OCI-LY7 (cell line): ENCODE measurements at regions not wholly inside any gene's neighbourhood (a gene's known extent, or its start where the extent isn't known, plus 50 kb on each side); places are given as distances from the start of the nearest gene placed in this dataset.

Experiments used
- EZH2phosphoT487 ChIP-seq: fragments of 200-600 bp; sonication (generic); IDR thresholded peaks from 2 replicates; pipeline ENCODE4 v1.6.1; 2018; ENCODE audit warnings: low read depth, borderline replicate concordance, mild to moderate bottlenecking, mixed run types, antibody characterized with exemption, low read length, moderate library complexity, mixed read lengths
- TF ChIP-seq, protein P1 (sequence below): fragments of 200-600 bp; sonication (generic); conservative IDR thresholded peaks from 2 replicates; pipeline ENCODE4 v1.5.1; 2014; ENCODE audit warnings: mild to moderate bottlenecking, antibody characterized with exemption, low read length, moderate library complexity, mixed read lengths

DNA sequence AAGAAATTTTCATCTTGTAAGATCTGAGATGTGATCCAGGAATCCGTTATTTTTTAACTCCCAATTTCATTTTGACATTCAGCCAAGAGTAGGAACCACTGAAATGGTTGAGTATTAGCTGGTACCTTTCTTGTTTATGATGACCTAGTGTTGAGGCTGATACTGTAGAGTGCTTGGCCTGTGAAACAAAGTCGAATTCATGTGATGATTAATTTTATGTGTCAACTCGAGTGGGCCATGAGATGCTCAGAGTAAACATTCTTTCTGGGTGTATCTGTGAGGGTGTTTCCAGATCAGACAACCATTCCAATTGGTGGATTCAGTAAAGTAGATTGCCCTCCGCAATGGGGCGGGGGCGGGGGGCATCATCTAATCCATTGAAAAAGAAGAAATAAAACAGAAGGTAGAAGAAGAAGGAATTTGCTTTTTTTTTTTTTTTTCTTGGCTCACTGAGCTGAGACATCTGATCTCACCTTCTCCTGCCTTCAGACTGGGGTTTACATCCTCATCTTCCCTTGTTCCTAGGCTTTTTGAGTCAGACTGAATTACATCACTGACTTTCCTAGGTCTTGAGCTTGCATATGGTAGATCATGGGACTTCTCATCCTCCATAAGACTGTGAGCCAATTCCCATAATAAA, 264.6 kb upstream of the KCNJ16 start:
- TF ChIP-seq, protein P1, sequence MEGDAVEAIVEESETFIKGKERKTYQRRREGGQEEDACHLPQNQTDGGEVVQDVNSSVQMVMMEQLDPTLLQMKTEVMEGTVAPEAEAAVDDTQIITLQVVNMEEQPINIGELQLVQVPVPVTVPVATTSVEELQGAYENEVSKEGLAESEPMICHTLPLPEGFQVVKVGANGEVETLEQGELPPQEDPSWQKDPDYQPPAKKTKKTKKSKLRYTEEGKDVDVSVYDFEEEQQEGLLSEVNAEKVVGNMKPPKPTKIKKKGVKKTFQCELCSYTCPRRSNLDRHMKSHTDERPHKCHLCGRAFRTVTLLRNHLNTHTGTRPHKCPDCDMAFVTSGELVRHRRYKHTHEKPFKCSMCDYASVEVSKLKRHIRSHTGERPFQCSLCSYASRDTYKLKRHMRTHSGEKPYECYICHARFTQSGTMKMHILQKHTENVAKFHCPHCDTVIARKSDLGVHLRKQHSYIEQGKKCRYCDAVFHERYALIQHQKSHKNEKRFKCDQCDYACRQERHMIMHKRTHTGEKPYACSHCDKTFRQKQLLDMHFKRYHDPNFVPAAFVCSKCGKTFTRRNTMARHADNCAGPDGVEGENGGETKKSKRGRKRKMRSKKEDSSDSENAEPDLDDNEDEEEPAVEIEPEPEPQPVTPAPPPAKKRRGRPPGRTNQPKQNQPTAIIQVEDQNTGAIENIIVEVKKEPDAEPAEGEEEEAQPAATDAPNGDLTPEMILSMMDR: no peak
- TF ChIP-seq EZH2phosphoT487: no peak
